Transverse colon (tissue), 4 donors: ENCODE measurements at regions not wholly inside any gene's neighbourhood (a gene's known extent, or its start where the extent isn't known, plus 50 kb on each side); places are given as distances from the start of the nearest gene placed in this dataset.

Source experiments
- DNase-seq: peaks from one replicate; pipeline ENCODE4 v3.0.0-alpha.2; 2019
- H3K27ac ChIP-seq, 4 donors: fragments of 200-600 bp; sonication (generic); 2 replicates each; pipeline ENCODE4 v1.5.1; 2016 to 2018; ENCODE audit warnings: inconsistent platforms in 4 of 4
- H3K27me3 ChIP-seq: fragments of 200-600 bp; sonication (generic); 2 replicates; pipeline ENCODE4 v1.5.1; 2017; ENCODE audit warnings: inconsistent platforms
- H3K36me3 ChIP-seq, 4 donors: fragments of 200-600 bp; sonication (generic); 2 replicates each; pipeline ENCODE4 v1.5.1; 2017 to 2019; ENCODE audit warnings: inconsistent platforms in 4 of 4
- H3K4me1 ChIP-seq, 4 donors: fragments of 200-600 bp; sonication (generic); 2 replicates each; pipeline ENCODE4 v1.5.1; 2017 to 2020; ENCODE audit warnings: inconsistent platforms in 4 of 4
- H3K4me3 ChIP-seq, 4 donors: fragments of 200-600 bp; sonication (generic); 1 replicate in 1 of 4; 2 replicates in 3 of 4; pipeline versions ENCODE4 v1.5.1 to v1.6.1; 2017 to 2019; ENCODE audit warnings: inconsistent platforms in 4 of 4
- H3K9me3 ChIP-seq, 2 donors: fragments of 200-600 bp; sonication (generic); 2 replicates each; pipeline ENCODE4 v1.5.1; 2017 to 2019; ENCODE audit warnings: inconsistent platforms in 2 of 2
- EP300 ChIP-seq: sonication (generic); formaldehyde crosslinking; IDR thresholded peaks from one replicate; pipeline ENCODE4 v1.6.1; 2017; ENCODE audit warnings: antibody characterized with exemption, low read depth
- POLR2A ChIP-seq: fragments of 450-650 bp; IDR thresholded peaks from one replicate; pipeline ENCODE4 v1.6.1; 2016; ENCODE audit warnings: antibody characterized with exemption, mild to moderate bottlenecking, moderate library complexity
- POLR2AphosphoS5 ChIP-seq, 3 donors: sonication (generic); formaldehyde crosslinking; IDR thresholded peaks; one replicate each; pipeline ENCODE4 v1.6.1; 2016; ENCODE audit warnings: antibody characterized with exemption in 3 of 3
- WGBS, 2 donors: methylation state at CpG; one replicate each; pipeline ENCODE4 v1.1.5; 2018; ENCODE audit warnings: low coverage in 1 of 2; 5-methylcytosine and 5-hydroxymethylcytosine counted together
- in situ Hi-C, 4 donors: fragments of 200-750 bp; cut with MboI; loops; one replicate each; pipeline versions ENCODE4 v1.15.0 to v1.15.1; 2017; ENCODE audit warnings: low sequenced_read_pairs in 3 of 4, low pct_ligation_motif_present in 1 of 4, low pct_unique_long_range_greater_than_20kb in 1 of 4
- intact Hi-C: fragments of 100-400 bp; cut with DNase I; formaldehyde crosslinking; loops from one replicate; pipeline ENCODE4 v1.15.1; 2023; ENCODE audit warnings: low total_unique reads
- TF ChIP-seq, protein P1 (sequence below), 5 experiments: fragments of 200-600 bp in 3 of 5; fragments of 450-650 bp in 2 of 5; sonication (generic) in 3 of 5; IDR thresholded peaks; 1 replicate in 2 of 5; 2 replicates in 3 of 5; pipeline ENCODE4 v1.5.1; 2016 to 2017; ENCODE audit warnings: antibody characterized with exemption in 5 of 5, inconsistent platforms in 3 of 5, mild to moderate bottlenecking in 2 of 5, moderate library complexity in 1 of 5

DNA sequence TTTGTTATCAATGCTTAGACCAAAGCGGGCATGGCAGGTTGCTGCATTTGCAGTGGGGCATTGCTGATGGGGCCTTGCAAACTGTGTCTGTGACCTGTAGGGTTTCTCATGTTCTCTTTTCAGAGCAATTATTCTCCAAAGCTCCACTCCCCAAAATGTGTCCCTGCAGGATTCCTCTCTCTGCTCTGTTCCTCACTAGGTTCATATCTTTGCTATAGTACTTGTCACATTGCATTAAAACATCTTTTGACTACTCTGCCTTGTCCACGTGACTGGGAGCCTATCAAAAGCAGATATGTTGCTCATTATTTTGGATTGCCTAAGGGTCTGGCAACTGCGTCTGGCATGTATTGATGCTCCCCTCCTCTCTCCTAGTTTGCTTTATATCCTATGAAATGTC is 177.7 kb upstream of the MID1 start:
- no peak overlapping the region for H3K27ac ChIP-seq
- WGBS, 2 donors, result 73% methylated on average over 3 of the region's 3 CpGs; no CpG with 5 or more reads in 1 of the 2 donors
- H3K9me3 ChIP-seq, result no peaks in the 10 kb centered on the region
- H3K4me3 ChIP-seq, result no peak overlapping the region
- DNase-seq, result no peak
- TF ChIP-seq EP300, result no peak
- TF ChIP-seq POLR2A, result no peak
- TF ChIP-seq, protein P1, sequence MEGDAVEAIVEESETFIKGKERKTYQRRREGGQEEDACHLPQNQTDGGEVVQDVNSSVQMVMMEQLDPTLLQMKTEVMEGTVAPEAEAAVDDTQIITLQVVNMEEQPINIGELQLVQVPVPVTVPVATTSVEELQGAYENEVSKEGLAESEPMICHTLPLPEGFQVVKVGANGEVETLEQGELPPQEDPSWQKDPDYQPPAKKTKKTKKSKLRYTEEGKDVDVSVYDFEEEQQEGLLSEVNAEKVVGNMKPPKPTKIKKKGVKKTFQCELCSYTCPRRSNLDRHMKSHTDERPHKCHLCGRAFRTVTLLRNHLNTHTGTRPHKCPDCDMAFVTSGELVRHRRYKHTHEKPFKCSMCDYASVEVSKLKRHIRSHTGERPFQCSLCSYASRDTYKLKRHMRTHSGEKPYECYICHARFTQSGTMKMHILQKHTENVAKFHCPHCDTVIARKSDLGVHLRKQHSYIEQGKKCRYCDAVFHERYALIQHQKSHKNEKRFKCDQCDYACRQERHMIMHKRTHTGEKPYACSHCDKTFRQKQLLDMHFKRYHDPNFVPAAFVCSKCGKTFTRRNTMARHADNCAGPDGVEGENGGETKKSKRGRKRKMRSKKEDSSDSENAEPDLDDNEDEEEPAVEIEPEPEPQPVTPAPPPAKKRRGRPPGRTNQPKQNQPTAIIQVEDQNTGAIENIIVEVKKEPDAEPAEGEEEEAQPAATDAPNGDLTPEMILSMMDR (IDR thresholded peaks at IDR 0.05), result no peak
- no peak for TF ChIP-seq POLR2AphosphoS5 (IDR thresholded peaks at IDR 0.05)
- H3K4me1 ChIP-seq, result peaks cover 0 to 15% (median 4%) of the 10 kb centered on the region in 4 donors
- intact Hi-C loops (no loop called here), in situ Hi-C loops (no loop called here)
- no peaks in the 10 kb centered on the region for H3K27me3 ChIP-seq
- H3K36me3 ChIP-seq, result no peaks in the 10 kb centered on the region

DNA sequence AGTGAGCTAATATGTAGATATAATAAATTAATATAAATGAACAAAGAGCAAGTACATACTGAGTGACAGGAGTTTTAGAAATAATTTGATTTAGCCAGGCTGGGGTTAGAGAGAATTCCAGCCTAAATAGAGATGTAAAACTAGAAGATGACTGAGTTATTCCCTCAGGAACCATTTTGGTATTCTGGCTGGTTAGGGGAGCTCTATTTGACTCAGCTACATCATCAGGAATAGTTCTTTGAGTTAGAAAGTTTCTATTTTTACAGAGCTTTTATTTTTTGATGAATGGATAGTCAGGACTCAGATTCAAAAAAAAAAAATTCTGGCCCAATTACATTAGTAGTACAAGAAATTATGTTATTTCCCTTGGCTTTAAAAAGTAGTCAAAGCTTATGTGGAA is 180.4 kb upstream of the MID1 start:
- intact Hi-C loops, result no loop called here
- DNase-seq, result no peak

DNA sequence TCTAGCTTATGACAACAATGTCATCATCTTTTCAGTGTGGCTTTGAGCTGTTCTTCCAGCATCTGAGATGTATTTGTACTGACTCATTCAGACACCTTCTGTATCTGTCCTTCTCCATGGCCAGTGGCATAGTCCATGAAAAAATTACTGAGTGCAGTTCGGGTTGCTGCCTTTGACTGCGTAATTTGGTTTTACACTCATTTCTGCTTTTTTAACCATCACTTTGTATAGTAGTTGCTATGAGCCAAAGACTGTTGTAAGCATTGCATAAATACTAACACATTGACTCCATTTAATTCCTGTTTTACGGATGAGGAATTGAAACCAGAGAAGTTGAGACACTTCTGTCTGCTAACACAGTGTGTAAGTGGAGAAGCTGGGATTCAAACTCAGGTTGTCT is 190.7 kb upstream of the MID1 start:
- Histone ChIP-seq H3K36me3 (no peaks in the 10 kb centered on the region), H3K27me3 (no peaks in the 10 kb centered on the region), H3K27ac (no peak overlapping the region), H3K4me3 (no peak overlapping the region), H3K4me1 (no peaks in the 10 kb centered on the region), H3K9me3 (no peaks in the 10 kb centered on the region)
- in situ Hi-C loops (no loop called here), intact Hi-C loops (no loop called here)
- TF ChIP-seq POLR2A, result no peak
- TF ChIP-seq POLR2AphosphoS5 (IDR thresholded peaks at IDR 0.05), result no peak
- TF ChIP-seq EP300, result no peak
- TF ChIP-seq, protein P1 (IDR thresholded peaks at IDR 0.05), result no peak
- WGBS, 2 donors, result 72 to 82% methylated on average over 3 of the region's 3 CpGs
- DNase-seq, result no peak

More for the DNA sequence above, 180.4 kb upstream of the MID1 start:
- H3K9me3 ChIP-seq, result no peaks in the 10 kb centered on the region
- H3K27me3 ChIP-seq, result no peaks in the 10 kb centered on the region
- H3K27ac ChIP-seq, result peak overlapping the region in 1 of 4 donors; percentile 13
- in situ Hi-C loops, result no loop called here
- TF ChIP-seq EP300, result no peak
- no peak for TF ChIP-seq POLR2A
- TF ChIP-seq, protein P1 (IDR thresholded peaks at IDR 0.05), result no peak
- no peak for TF ChIP-seq POLR2AphosphoS5 (IDR thresholded peaks at IDR 0.05)
- H3K4me3 ChIP-seq, result no peak overlapping the region
- H3K36me3 ChIP-seq, result no peaks in the 10 kb centered on the region
- H3K4me1 ChIP-seq, result peaks cover 0 to 3% (median 0%) of the 10 kb centered on the region in 4 donors

DNA sequence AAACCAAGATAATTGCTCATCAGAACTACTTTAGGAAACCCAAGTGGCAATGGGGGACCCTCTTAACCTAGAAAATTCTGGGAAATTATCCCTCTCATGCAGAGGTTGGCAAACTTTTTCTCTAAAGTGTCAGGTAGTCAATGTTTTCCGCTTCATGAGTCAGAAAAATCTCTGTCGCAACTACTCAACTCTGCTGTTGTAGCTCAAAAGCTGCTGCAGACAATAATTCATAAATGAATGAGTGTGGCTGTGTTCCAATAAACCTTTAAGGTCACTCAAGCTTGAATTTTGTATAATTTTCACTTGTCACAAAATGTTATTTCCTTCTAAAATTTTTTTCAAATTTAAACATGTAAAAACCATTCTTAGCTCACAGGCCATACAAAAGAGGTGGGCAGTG is 193.4 kb upstream of the MID1 start:
- no peaks in the 10 kb centered on the region for H3K27me3 ChIP-seq
- H3K27ac ChIP-seq, result no peak overlapping the region
- WGBS, 2 donors, result 82% methylated on average over 2 of the region's 2 CpGs; no CpG with 5 or more reads in 1 of the 2 donors
- H3K4me3 ChIP-seq, result no peak overlapping the region
- TF ChIP-seq POLR2A (no peak), EP300 (no peak), POLR2AphosphoS5 (IDR thresholded peaks at IDR 0.05) (no peak)
- TF ChIP-seq, protein P1 (IDR thresholded peaks at IDR 0.05), result no peak
- intact Hi-C loops, result no loop called here
- in situ Hi-C loops, result no loop called here
- no peak for DNase-seq
- no peaks in the 10 kb centered on the region for H3K4me1 ChIP-seq
- no peaks in the 10 kb centered on the region for H3K36me3 ChIP-seq
- no peaks in the 10 kb centered on the region for H3K9me3 ChIP-seq
